Peyer's patch (tissue), 4 donors: ENCODE measurements at regions not wholly inside any gene's neighbourhood (a gene's known extent, or its start where the extent isn't known, plus 50 kb on each side); places are given as distances from the start of the nearest gene placed in this dataset.

ENCODE experiments used
- CTCF ChIP-seq, 6 experiments: fragments of 450-650 bp in 4 of 6; fragments of 200-600 bp in 2 of 6; sonication (generic) in 1 of 6; IDR thresholded peaks; one replicate each; pipeline ENCODE4 v1.5.1; 2017 to 2019; ENCODE audit warnings: antibody characterized with exemption in 6 of 6, mild to moderate bottlenecking in 3 of 6, moderate library complexity in 1 of 6
- POLR2A ChIP-seq, 2 donors: fragments of 450-650 bp; IDR thresholded peaks; one replicate each; pipeline ENCODE4 v1.5.1; 2017; ENCODE audit warnings: antibody characterized with exemption in 2 of 2, mild to moderate bottlenecking in 2 of 2, moderate library complexity in 2 of 2

GRCh38 chr17:63132459-63132911 lies 166.4 kb downstream of the TANC2 start:
- TF ChIP-seq CTCF (IDR thresholded peaks at IDR 0.05) (no peak), POLR2A (IDR thresholded peaks at IDR 0.05) (no peak)
